ENCODE measurements at regions not wholly inside any gene's neighbourhood (a gene's known extent, or its start where the extent isn't known, plus 50 kb on each side); places are given as distances from the start of the nearest gene placed in this dataset.

DNA sequence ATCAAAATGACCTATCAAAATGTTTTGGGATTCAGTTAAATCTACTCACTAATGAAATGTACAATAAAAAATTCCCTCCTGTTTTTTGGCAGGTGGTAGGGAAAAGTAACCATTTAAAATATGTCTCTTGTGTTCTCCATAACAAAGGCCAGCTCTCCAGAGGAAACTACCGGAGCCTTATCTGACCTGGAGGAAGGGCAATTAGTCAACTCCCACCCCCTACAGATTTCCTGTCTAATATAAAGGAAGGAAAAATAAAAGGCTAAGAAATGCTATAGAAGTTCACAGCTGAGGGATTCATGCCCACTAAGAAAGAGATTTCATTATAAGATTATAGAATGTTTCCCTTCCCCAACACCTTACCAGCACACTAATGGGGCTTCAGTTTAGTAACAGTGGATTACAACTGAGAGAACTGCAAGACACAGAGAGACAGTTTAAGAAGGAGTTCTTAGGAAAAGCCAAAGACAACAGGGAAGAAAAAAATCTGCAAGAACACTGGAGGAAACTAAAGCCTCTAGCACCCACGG, 376.5 kb upstream of the KCNMB2 start:
- Histone ChIP-seq H3K4me3 (ENCODE audit: low read length) (no peak overlapping the region), H3K9ac (ENCODE audit: low read length) (no peak overlapping the region), H3K27ac (ENCODE audit: low read depth, low read length) (no peak overlapping the region), H3K27me3 (ENCODE audit: control insufficient read depth, insufficient read depth, low read length) (no peaks in the 10 kb centered on the region), H3K4me1 (ENCODE audit: control insufficient read depth, insufficient read depth, low read length) (no peaks in the 10 kb centered on the region), H3K36me3 (ENCODE audit: control insufficient read depth, insufficient read depth, low read length) (no peaks in the 10 kb centered on the region)

GRCh38 chr3:178169421-178169820, 366.8 kb upstream of the KCNMB2 start:
- H3K36me3 ChIP-seq (ENCODE audit: control insufficient read depth, insufficient read depth, low read length), result no peaks in the 10 kb centered on the region
- H3K9ac ChIP-seq (ENCODE audit: low read length), result no peak overlapping the region
- H3K4me1 ChIP-seq (ENCODE audit: control insufficient read depth, insufficient read depth, low read length), result peaks cover 2% of the 10 kb centered on the region
- H3K4me3 ChIP-seq (ENCODE audit: low read length), result no peak overlapping the region
- no peaks in the 10 kb centered on the region for H3K27me3 ChIP-seq (ENCODE audit: control insufficient read depth, insufficient read depth, low read length)
- no peak overlapping the region for H3K27ac ChIP-seq (ENCODE audit: low read depth, low read length)

- Histone ChIP-seq H3K9ac (ENCODE audit: low read length) (no peak overlapping the region), H3K4me1 (ENCODE audit: control insufficient read depth, insufficient read depth, low read length) (peaks cover 5% of the 10 kb centered on the region), H3K27me3 (ENCODE audit: control insufficient read depth, insufficient read depth, low read length) (no peaks in the 10 kb centered on the region), H3K4me3 (ENCODE audit: low read length) (no peak overlapping the region), H3K27ac (ENCODE audit: low read depth, low read length) (no peak overlapping the region), H3K36me3 (ENCODE audit: control insufficient read depth, insufficient read depth, low read length) (no peaks in the 10 kb centered on the region)
These were observed 365.3 kb upstream of the KCNMB2 start for GRCh38 chr3:178170698-178171535.

- no peak overlapping the region for H3K4me3 ChIP-seq (ENCODE audit: low read length)
- H3K4me1 ChIP-seq (ENCODE audit: control insufficient read depth, insufficient read depth, low read length), result peaks cover 5% of the 10 kb centered on the region
- H3K9ac ChIP-seq (ENCODE audit: low read length), result no peak overlapping the region
- no peaks in the 10 kb centered on the region for H3K36me3 ChIP-seq (ENCODE audit: control insufficient read depth, insufficient read depth, low read length)
- H3K27ac ChIP-seq (ENCODE audit: low read depth, low read length), result no peak overlapping the region
- no peaks in the 10 kb centered on the region for H3K27me3 ChIP-seq (ENCODE audit: control insufficient read depth, insufficient read depth, low read length)
These were observed 364.1 kb upstream of the KCNMB2 start for GRCh38 chr3:178172121-178172520.

- Histone ChIP-seq H3K27me3 (ENCODE audit: control insufficient read depth, insufficient read depth, low read length) (no peaks in the 10 kb centered on the region), H3K4me3 (ENCODE audit: low read length) (no peak overlapping the region), H3K27ac (ENCODE audit: low read depth, low read length) (no peak overlapping the region), H3K4me1 (ENCODE audit: control insufficient read depth, insufficient read depth, low read length) (peaks cover 5% of the 10 kb centered on the region), H3K36me3 (ENCODE audit: control insufficient read depth, insufficient read depth, low read length) (no peaks in the 10 kb centered on the region), H3K9ac (ENCODE audit: low read length) (no peak overlapping the region)
These were observed 361.9 kb upstream of the KCNMB2 start for GRCh38 chr3:178174201-178174915.

- Histone ChIP-seq H3K9ac (ENCODE audit: low read length) (no peak overlapping the region), H3K36me3 (ENCODE audit: control insufficient read depth, insufficient read depth, low read length) (no peaks in the 10 kb centered on the region), H3K4me1 (ENCODE audit: control insufficient read depth, insufficient read depth, low read length) (no peaks in the 10 kb centered on the region), H3K27ac (ENCODE audit: low read depth, low read length) (no peak overlapping the region), H3K4me3 (ENCODE audit: low read length) (no peak overlapping the region), H3K27me3 (ENCODE audit: control insufficient read depth, insufficient read depth, low read length) (no peaks in the 10 kb centered on the region)
These were observed 355.1 kb upstream of the KCNMB2 start for GRCh38 chr3:178181088-178181487.

DNA sequence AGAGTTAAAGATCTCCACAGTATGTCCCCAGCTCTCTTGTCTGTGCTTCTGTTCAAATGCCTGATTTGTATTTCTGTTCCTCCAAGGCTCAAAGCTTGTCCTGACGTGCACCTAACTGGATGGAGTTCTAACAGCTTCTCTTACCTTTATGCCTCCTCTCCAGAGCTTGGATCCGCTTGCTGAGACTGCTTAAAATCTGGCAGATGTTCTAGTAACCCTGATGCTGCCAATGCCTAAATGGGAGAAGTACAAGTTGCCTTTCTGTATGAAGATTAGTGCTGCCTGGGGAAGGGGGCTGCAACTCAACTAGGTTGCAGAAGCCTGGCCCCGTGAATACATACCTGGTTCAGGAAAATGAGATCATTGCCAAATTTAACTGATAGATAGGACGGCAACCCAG, 354.5 kb upstream of the KCNMB2 start:
- no peak overlapping the region for H3K9ac ChIP-seq (ENCODE audit: low read length)
- H3K27me3 ChIP-seq (ENCODE audit: control insufficient read depth, insufficient read depth, low read length), result no peaks in the 10 kb centered on the region
- H3K27ac ChIP-seq (ENCODE audit: low read depth, low read length), result no peak overlapping the region

DNA sequence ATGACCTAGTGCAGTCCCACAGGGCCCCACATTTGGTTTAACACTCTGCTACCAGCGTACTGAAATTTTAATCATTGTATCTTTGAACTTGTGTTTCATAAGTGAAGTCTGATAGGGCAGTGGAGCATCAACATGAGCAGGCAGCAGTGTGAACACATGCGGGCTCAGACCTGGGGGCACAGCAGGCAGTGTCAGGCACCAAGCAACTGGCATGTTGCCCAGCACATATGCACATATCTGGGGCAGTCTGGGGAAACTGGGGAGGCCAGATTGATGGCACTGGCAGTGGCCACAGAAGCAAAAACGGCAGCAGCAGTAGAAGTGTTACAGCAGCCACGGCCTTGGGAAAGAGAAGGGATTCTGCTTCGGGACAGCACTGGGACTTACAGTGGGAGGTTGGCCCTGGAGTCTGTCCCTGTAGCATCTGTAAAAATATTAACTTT, 353.9 kb upstream of the KCNMB2 start:
- Histone ChIP-seq H3K27ac (ENCODE audit: low read depth, low read length) (no peak overlapping the region), H3K9ac (ENCODE audit: low read length) (no peak overlapping the region), H3K4me3 (ENCODE audit: low read length) (no peak overlapping the region)

More for the DNA sequence above, 354.5 kb upstream of the KCNMB2 start:
- no peak overlapping the region for H3K4me3 ChIP-seq (ENCODE audit: low read length)
- H3K36me3 ChIP-seq (ENCODE audit: control insufficient read depth, insufficient read depth, low read length), result no peaks in the 10 kb centered on the region
- no peaks in the 10 kb centered on the region for H3K4me1 ChIP-seq (ENCODE audit: control insufficient read depth, insufficient read depth, low read length)

GRCh38 chr3:178184833-178185232, 351.4 kb upstream of the KCNMB2 start:
- Histone ChIP-seq H3K4me3 (ENCODE audit: low read length) (no peak overlapping the region), H3K27ac (ENCODE audit: low read depth, low read length) (no peak overlapping the region), H3K9ac (ENCODE audit: low read length) (no peak overlapping the region)

More for the DNA sequence above, 353.9 kb upstream of the KCNMB2 start:
- Histone ChIP-seq H3K27me3 (ENCODE audit: control insufficient read depth, insufficient read depth, low read length) (no peaks in the 10 kb centered on the region), H3K4me1 (ENCODE audit: control insufficient read depth, insufficient read depth, low read length) (no peaks in the 10 kb centered on the region), H3K36me3 (ENCODE audit: control insufficient read depth, insufficient read depth, low read length) (no peaks in the 10 kb centered on the region)

DNA sequence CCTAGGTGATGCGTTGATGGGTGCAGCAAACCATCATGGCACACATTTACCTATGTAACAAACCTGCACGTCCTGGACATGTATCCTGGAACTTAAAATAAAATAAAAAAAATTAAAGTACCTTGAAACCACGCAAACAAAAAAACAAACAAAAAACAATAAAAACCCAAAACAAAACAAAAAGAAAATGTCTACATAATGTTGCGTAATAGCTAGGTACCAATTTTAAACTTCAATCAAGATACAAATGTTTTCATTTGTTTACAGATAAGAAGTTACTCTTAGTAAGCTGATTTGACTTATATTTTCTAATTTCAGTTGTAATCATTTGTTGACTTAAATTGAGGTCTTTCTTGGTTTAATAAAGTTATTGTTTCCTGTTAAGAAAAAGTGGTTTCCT, 349.6 kb upstream of the KCNMB2 start:
- no peak overlapping the region for H3K4me3 ChIP-seq (ENCODE audit: low read length)
- no peaks in the 10 kb centered on the region for H3K27me3 ChIP-seq (ENCODE audit: control insufficient read depth, insufficient read depth, low read length)
- no peak overlapping the region for H3K27ac ChIP-seq (ENCODE audit: low read depth, low read length)
- H3K36me3 ChIP-seq (ENCODE audit: control insufficient read depth, insufficient read depth, low read length), result no peaks in the 10 kb centered on the region
- H3K4me1 ChIP-seq (ENCODE audit: control insufficient read depth, insufficient read depth, low read length), result no peaks in the 10 kb centered on the region
- H3K9ac ChIP-seq (ENCODE audit: low read length), result no peak overlapping the region

More at GRCh38 chr3:178184833-178185232, 351.4 kb upstream of the KCNMB2 start:
- no peaks in the 10 kb centered on the region for H3K36me3 ChIP-seq (ENCODE audit: control insufficient read depth, insufficient read depth, low read length)
- H3K4me1 ChIP-seq (ENCODE audit: control insufficient read depth, insufficient read depth, low read length), result no peaks in the 10 kb centered on the region
- no peaks in the 10 kb centered on the region for H3K27me3 ChIP-seq (ENCODE audit: control insufficient read depth, insufficient read depth, low read length)

DNA sequence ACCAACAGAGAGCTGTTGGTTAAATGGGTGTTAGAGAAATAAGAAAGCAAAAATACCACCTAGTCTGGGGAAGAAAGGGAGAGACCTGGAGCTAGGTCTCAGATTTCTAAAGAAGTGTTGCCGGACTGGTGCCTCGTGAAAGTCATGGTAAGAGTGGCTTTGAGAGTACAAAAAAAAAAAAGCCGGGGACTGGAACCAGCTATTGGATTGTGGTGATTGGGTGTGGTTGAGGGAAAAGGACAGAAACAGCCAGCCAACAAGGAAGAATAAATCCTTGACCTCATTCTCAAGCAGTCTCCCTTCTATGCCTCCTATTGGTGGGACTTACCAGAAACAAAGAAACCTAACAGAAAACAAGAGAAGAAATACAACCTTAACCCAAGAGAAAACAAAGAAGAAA, 346.4 kb upstream of the KCNMB2 start:
- no peaks in the 10 kb centered on the region for H3K4me1 ChIP-seq (ENCODE audit: control insufficient read depth, insufficient read depth, low read length)
- no peaks in the 10 kb centered on the region for H3K36me3 ChIP-seq (ENCODE audit: control insufficient read depth, insufficient read depth, low read length)
- no peak overlapping the region for H3K9ac ChIP-seq (ENCODE audit: low read length)
- no peaks in the 10 kb centered on the region for H3K27me3 ChIP-seq (ENCODE audit: control insufficient read depth, insufficient read depth, low read length)
- H3K27ac ChIP-seq (ENCODE audit: low read depth, low read length), result no peak overlapping the region
- H3K4me3 ChIP-seq (ENCODE audit: low read length), result no peak overlapping the region

GRCh38 chr3:178193846-178194245, 342.4 kb upstream of the KCNMB2 start:
- no peaks in the 10 kb centered on the region for H3K36me3 ChIP-seq (ENCODE audit: control insufficient read depth, insufficient read depth, low read length)
- H3K4me1 ChIP-seq (ENCODE audit: control insufficient read depth, insufficient read depth, low read length), result no peaks in the 10 kb centered on the region
- no peaks in the 10 kb centered on the region for H3K27me3 ChIP-seq (ENCODE audit: control insufficient read depth, insufficient read depth, low read length)

More at GRCh38 chr3:178193846-178194245, 342.4 kb upstream of the KCNMB2 start:
- H3K9ac ChIP-seq (ENCODE audit: low read length), result no peak overlapping the region
- H3K27ac ChIP-seq (ENCODE audit: low read depth, low read length), result no peak overlapping the region
- no peak overlapping the region for H3K4me3 ChIP-seq (ENCODE audit: low read length)

Data from rectal smooth muscle tissue (tissue), 1 donor.